ACHN (cell line): ENCODE measurements at regions not wholly inside any gene's neighbourhood (a gene's known extent, or its start where the extent isn't known, plus 50 kb on each side); places are given as distances from the start of the nearest gene placed in this dataset.

ENCODE experiments used
- DNase-seq: peaks from one replicate; pipeline ENCODE4 v3.0.0-alpha.2; 2015
- in situ Hi-C: cut with HindIII; loops from 2 replicates; pipeline ENCODE4 v1.10.0; 2017; ENCODE audit warnings: low sequenced_read_pairs, low pct_ligation_motif_present, low pct_unique_long_range_greater_than_20kb

DNA sequence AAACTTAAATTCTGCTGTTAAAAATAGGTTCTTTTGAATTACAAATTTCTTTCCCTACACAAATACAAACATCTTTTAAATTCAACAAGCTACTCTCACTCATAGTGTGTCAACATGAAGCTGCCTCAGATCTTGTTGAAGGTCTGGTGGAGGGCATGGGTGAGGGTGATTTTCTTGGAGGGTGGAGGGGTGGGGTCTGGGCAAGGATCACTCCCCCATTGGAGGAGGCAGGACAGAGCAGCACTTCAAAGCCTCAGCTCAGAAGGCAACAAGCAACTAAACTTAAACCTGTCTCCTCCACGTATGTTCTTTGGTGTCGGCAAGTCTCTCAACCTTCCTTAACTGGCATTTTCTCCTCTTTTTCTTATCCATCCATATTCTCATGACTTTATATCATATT lies 730.9 kb downstream of the NR2F2 start:
- in situ Hi-C loops: no loop called here
- DNase-seq: no peak

DNA sequence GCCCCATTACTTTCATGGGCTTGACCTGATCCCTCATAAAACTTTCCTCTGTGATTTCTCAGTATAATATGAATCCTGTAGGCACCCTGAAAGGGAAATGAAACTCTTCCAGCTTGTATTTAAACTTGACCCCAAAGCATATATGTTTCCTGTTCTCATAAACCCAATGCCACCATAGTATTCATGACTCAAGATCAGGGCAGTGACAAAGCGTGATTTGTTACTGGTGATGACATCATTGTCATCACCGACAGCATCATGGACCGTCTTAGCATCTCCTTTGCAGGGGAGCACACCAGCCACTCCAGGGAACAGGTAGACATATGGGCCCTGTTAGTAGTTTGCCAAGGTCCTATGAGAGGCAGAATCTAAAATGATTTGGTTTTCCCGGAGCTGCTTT lies 741.2 kb downstream of the NR2F2 start:
- DNase-seq: no peak
- in situ Hi-C loops: no loop called here

DNA sequence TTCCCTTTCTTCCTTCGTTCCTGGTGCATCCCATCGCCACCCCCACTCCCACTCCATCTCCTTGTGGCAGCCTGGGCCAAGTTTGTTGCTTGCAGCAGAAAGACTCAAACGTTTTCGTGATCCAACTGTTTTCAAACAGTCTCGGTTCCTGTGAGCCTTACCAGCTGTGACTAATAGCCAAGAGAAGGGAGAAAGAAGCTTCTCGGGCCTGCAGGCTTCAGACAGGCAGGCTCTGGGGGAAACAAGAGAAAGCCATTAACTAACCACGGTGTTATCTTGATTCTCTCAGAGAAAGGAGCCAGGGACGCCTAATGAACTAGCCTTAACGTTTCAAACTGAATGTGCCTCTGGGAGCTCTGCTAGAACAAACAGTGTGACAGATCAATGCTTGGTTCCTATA lies 742.0 kb downstream of the NR2F2 start:
- in situ Hi-C loops: no loop called here
- DNase-seq: no peak

DNA sequence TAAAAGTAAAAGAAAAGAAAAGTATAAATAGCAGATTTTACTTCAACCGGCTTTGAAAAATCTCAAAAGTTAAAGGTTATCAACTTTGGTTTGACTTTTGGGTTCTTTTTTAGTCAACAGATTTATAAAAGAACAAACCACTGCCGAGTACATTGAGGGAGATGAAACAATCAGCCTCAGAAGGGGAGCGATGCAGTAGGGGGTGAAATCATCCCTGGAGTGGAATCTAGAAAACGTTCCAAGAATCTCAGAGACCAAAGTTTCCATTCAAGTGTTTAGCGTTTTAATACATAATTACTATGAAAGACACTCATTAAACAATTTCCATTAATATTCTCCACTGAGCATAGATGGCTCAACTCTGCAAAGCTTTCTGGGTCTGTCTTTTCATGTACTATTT lies 745.5 kb downstream of the NR2F2 start:
- in situ Hi-C loops: no loop called here
- DNase-seq: no peak

DNA sequence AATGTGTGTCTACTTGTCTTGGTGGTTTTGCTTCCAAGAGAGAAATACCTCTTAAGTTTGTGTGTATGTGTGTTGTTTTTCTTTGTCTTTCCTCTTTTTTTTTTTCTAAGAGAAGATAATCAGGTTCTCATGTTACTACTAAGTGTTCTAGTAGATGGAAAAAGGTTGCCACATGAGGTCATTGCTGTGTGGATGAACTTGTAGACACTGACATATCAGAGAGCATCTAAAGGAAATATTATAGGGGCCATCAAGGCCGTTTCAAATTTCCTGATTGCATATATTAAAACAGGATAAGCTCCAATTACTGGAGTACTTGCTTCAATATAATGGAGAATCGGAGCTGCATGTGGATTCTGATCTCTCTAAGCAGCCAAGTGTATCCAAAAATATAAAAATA lies 747.5 kb downstream of the NR2F2 start:
- DNase-seq: no peak
- in situ Hi-C loops: no loop called here

DNA sequence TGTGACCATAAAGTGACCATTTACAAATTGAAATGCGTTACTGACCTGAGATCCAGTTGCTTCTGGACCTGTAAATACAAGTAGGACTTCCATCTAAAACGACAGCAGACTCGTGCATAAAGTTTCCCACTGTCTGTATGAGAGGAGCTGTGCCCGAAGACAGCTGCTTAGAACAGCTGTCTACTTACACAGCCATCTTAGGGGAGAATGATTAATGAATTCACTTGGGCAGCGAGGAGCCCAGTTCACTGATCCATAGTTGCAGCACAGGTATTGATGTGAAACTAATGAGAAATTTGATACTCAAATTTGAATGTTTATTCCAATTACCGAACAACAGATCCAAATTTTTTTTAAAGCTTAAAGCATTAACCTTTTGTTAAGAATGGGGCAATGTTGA lies 748.1 kb downstream of the NR2F2 start:
- no peak for DNase-seq
- in situ Hi-C loops: no loop called here

DNA sequence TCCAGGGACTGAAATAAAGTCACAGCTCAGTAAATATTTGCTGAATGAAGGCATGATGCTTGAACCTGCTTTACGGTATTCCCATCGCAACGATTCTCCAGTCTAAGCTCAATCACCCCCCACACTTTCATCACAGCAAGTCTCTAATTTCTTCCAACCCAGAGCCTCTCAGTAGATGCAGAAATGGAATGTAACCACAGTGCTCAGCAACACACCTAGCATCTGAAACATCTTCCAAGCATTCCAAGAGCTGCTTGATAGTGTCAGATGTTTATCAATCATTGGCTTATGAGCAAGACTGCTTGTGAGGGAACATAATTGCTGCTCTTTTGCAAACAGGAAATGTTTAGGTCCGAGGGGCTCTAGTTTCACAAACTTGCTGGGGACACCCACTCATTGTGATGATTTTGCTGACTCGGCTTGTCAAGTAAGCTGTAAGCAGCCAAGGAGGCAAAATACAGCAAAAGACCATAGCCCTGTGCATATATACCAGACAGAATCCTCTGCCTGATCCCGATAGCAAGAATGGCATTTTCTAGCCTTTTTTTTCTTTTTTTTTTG lies 751.2 kb downstream of the NR2F2 start:
- in situ Hi-C loops: no loop called here
- DNase-seq: no peak

DNA sequence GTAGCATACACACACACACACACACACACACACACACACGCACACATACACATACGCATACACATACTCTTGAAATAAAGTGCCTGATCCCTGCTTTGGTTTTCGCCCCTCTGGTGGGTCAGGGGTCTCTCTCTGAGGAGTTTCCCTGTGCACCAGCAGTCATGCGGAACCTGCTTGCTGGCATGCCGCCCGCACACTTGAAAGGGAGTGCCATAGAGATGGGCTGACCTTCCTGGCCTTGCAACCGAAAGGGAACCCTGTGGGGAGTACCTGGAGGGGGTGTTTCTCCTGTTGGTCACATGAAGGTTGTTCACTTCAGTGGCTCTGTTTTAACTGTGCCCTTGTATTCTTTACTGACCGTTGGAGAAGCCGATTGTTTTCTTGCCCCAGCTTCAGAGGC lies 752.3 kb downstream of the NR2F2 start:
- peak; percentile 24 for DNase-seq
- in situ Hi-C loops: no loop called here

DNA sequence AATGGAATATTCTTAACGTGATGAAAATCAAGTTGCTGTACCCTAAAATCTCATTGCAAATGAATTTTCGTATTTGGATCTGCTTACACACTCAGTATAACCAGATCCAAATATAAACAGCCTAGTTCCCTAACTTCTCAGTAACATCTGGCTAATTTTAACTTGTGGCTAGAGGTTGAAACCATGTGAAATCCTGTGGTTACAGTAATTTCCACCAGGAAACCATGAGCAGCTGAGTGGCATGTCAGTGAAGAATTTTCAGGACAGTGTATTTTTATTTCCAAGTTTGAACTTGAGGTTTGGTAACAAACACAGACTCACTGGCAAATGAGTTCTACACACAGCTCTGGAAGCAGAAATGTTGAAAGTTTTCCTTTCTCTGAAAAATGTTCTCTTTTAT lies 754.1 kb downstream of the NR2F2 start:
- DNase-seq: no peak
- in situ Hi-C loops: no loop called here

DNA sequence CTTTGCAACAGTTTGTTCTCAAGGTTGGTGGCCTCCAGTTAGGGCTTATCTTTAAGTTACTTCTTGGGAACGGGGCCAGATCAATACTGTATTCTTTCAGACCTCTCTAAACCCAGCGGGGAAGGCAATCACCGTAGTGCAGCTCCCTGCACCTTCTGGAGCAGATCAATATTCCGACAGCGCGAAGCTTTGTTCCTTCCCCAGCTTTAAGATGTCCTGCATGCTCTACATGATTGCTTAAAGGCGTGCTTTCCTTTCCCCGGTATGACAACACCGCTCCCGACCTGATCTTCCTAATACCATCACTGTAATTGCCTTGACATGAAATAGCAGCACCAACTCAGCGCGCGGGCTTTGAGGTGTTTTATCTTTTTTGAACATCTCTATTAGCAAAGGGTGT lies 755.2 kb downstream of the NR2F2 start:
- in situ Hi-C loops: no loop called here
- no peak for DNase-seq

DNA sequence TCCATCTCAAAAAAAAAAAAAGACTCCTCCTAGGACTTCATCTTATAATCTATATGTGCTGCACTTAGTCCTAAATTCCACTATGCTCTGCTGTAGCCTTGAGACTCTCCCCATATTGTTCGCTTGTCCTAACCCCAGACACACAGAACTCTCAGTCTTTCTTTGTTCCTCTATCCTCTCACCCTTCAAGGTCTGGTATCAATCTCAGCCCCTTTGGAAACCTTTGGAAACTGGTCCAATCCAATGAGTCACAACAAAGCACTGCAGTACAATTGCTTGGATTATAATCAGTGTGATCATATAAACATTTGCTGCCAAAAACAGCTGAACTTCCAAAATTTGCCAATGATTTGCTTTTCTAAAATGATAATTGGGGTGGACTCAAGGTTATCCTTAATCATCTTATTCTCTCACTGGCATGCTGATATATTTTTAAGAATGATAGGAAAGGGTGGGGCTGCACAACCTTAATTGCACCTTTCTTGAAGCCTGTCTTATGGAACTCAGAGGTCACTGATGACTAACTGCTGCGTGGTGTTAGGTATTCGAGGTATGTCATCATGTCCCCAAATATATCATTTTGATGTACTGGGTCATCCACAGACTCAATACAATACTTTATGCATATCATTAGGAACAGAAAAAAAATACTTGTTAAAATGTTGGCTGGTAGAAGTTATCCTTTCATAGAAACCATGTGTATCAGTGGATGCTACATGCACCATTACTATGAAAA lies 756.7 kb downstream of the NR2F2 start:
- in situ Hi-C loops: no loop called here
- DNase-seq: no peak

DNA sequence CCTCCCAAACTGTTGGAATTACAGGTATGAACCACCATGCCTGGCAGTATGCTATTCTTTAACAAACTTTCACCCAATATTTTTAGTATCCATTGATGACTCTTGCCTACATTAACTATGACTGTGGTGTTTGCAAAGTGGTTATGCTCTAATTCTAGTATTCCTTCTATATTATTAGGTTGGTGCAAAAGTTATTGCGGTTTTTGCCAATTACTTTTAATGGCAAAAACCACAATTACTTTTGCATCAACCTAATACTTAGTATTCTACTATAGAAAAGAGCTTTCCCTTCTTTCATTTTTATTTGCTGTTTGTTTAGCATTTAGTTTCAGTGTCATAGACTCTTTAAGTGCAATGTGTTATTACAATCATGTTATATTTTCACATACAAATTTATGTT lies 760.6 kb downstream of the NR2F2 start:
- in situ Hi-C loops: no loop called here
- no peak for DNase-seq

DNA sequence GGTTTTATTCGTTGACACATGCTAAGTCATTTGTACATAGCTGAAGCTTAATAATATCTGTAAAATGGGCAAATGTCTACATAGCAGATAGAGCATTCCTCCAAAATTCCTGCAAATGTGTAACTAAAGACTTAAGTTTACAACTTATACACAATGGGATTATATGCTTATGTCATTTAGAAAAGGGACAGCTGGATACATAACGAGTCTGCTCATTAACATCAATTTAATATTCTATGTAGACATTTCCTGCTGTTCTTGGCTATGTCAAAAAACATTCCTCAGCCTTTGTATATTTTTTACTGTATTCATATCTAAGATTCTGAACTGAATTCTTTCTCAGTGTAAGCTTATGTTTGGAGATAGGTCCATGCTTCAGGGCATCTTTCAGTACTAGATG lies 762.2 kb downstream of the NR2F2 start:
- in situ Hi-C loops: no loop called here

DNA sequence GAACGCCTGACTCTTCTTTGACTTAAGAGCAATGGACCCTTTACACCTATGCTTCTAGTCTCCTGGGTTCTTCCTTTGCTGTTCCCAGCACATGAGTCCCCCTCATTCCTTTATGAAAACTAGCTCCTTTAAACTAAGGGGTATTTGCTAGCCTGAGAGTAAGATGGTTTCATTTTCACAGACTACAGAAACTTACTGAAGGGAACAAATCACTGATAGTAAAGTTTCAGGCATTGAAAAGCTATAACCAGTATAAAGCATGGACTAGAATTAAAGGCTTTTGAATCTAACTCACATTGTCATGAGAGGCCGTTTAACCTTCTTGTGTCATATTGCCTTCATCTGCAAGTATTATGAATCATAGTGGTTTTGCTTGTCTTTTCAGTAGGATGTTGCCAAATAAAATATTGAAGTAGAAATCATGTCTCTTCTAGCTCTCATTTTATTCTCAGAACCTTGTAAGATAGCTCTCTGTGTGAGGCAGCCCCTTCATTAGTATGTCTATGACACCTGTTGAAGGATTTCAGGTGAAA lies 765.9 kb downstream of the NR2F2 start:
- DNase-seq: no peak
- in situ Hi-C loops: no loop called here

More for the DNA sequence above, 762.2 kb downstream of the NR2F2 start:
- no peak for DNase-seq

DNA sequence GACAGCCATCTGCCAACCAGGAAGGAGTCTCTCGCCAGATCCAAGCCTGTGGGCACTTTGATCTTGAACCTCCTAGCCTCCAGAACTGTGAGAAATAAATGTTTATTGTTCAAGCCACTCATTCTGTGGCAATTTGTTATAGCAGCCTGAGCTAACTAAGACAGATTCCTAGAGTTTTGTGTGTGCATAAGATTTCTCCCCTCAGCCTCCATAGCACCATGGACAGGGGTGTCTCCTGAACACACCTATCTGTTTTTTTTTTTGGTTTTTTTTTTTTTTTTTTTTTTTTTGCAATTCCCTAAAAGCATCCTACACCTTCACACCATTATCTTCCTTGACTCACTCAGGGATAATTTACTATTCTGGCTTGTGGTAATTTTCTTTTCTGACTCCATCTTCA lies 768.5 kb downstream of the NR2F2 start:
- in situ Hi-C loops: no loop called here
- DNase-seq: no peak

DNA sequence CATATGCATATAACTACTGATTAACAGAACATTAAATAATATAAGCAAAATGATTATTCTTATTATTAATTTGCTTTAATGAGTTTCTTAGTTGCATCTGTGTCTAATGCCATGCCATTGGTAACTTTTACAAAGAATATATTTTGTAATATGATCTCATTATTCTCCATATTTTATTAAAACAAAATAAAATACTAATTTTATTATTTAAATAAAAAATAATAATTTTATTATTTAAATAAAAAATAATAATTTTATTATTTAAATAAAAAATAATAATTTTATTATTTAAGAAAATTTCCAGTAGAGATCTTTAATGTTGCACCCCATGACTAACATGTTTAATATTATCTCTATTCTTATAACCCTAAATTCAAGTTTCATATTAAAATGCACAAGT lies 771.1 kb downstream of the NR2F2 start:
- in situ Hi-C loops: no loop called here
- DNase-seq: no peak

DNA sequence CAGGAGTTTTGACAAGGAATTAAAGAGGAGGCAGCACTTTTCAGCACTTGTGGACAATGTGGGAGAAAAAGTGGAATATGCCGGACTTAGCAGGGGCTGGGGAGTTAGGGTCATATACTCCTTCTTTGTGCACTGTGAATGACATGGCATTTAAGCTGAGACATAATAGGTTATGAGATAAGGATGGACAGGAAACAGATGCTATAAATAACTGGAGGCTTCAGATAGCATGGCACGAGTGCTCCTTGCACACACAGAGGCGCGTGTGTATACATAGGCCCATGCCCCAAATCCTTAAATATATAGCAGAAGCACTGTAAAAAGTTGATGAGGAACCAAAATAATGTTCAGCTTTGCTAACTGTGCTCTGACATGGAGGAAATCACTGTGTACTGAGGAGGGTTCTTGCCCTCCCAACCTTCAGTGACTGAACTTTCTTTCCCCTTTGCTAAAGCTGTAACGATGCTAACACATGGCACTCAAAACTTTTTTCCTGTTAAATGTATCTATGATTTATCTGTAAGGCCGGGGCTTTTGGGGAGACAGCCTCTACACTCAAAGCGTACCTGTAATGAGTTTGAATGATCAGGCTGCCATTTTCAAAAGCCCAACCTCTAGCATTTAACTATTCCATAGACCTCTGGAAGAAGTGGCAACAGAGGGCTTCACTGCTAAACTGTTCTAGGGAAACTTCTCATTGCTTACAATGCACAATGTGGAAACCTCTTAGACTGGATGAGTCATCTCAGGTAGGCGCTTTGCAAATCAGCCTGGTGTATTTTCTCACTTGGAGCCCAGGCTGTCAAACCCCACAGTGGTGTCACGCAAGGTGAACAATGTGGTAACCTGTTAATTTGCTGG lies 784.6 kb downstream of the NR2F2 start:
- in situ Hi-C loops: no loop called here
- no peak for DNase-seq

DNA sequence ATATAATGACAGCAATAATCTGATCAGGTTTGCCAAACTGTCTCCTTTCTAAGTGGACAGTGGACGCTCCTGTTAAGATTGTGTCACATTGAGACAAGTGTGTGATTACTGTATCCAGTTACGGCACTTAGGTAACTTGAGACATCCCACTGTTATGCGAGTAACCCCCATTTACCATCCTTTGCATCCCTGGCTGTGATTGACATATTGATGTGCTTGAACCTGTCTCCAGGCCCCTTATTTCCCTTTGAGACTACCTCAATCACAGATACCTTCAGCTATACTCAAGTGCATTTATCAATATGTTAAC lies 785.2 kb downstream of the NR2F2 start:
- in situ Hi-C loops: no loop called here
- no peak for DNase-seq

DNA sequence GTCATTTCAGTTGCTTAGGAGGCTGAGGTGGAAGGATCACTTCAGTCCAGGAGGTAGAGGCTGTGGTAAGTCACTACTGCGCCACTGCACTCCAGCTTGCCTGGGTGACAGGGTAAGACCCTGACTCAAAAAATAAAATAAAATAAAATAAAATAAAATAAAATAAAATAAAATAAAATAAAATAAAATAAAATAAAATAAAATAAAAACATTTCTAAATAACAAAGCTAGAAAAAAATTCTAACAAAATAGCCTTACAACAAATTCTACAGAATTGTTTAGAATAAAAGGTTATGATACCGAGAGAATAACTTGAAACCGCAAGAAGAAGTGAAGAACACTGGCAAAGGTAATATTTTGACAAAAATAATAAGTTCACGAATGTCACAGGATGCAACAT lies 794.3 kb downstream of the NR2F2 start:
- in situ Hi-C loops: no loop called here
- no peak for DNase-seq
